ENCODE measurements at regions not wholly inside any gene's neighbourhood (a gene's known extent, or its start where the extent isn't known, plus 50 kb on each side); places are given as distances from the start of the nearest gene placed in this dataset.

DNA sequence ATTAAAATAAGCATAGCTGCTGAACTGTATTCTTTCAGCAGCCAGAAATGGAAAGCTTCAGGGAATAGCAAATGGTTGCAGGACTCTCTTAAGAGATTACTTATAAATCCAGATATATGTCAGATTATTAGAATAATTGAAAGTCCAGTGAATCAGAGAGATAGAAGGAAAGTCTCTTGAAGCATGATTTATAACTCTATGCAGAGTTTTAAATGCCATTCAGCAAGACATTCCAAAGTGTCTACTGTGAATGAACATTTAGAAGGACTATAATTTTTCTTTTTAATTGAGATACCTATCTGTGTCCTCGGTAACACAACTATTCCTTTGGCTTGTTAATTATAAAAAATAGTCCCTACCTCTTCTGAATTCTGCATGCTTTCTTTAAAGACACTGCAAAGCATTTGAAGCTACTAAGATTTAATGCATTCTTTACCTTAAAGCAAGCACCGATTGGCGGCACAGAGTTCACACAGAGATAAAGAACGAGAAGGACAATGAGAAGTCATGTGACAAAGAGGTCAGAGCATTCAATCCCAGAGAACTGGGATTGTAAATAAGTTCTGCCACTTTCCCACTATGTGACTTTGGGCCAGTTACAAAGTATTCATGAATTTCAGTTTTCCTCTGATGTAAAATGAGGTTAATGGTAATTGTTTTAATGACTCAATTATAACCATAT lies 371.0 kb upstream of the ATP2B1 start:
- no peaks in the 10 kb centered on the region for H3K36me3 ChIP-seq
- ATAC-seq = no peak
- no peak for TF ChIP-seq CTCF (IDR thresholded peaks at IDR 0.05)
- no peak overlapping the region for H3K4me3 ChIP-seq
- no peaks in the 10 kb centered on the region for H3K9me3 ChIP-seq
- no peaks in the 10 kb centered on the region for H3K27me3 ChIP-seq (ENCODE audit: low read depth)
- DNase-seq = no peak
- H3K27ac ChIP-seq = no peak overlapping the region
- intact Hi-C loops (cut with DNase I) = no loop called here
- no peaks in the 10 kb centered on the region for H3K4me1 ChIP-seq

- no peaks in the 10 kb centered on the region for H3K27me3 ChIP-seq (ENCODE audit: low read depth)
- intact Hi-C loops (cut with DNase I) = no loop called here
- no peak for ATAC-seq
- no peaks in the 10 kb centered on the region for H3K36me3 ChIP-seq
- H3K4me1 ChIP-seq = no peaks in the 10 kb centered on the region
- H3K9me3 ChIP-seq = no peaks in the 10 kb centered on the region
- no peak overlapping the region for H3K27ac ChIP-seq
- no peak overlapping the region for H3K4me3 ChIP-seq
- DNase-seq = no peak
- no peak for TF ChIP-seq CTCF (IDR thresholded peaks at IDR 0.05)
These were observed 369.7 kb upstream of the ATP2B1 start for GRCh38 chr12:90078344-90078743.

- no peaks in the 10 kb centered on the region for H3K27me3 ChIP-seq (ENCODE audit: low read depth)
- ATAC-seq = no peak
- H3K9me3 ChIP-seq = no peaks in the 10 kb centered on the region
- intact Hi-C loops (cut with DNase I) = no loop called here
- no peak overlapping the region for H3K4me3 ChIP-seq
- no peaks in the 10 kb centered on the region for H3K36me3 ChIP-seq
- no peak for DNase-seq
- H3K4me1 ChIP-seq = no peaks in the 10 kb centered on the region
- H3K27ac ChIP-seq = no peak overlapping the region
- no peak for TF ChIP-seq CTCF (IDR thresholded peaks at IDR 0.05)
These were observed 369.1 kb upstream of the ATP2B1 start for GRCh38 chr12:90077756-90078155.

- intact Hi-C loops (cut with DNase I) = no loop called here
- Histone ChIP-seq H3K9me3 (no peaks in the 10 kb centered on the region), H3K36me3 (no peaks in the 10 kb centered on the region), H3K4me3 (no peak overlapping the region), H3K4me1 (no peaks in the 10 kb centered on the region), H3K27me3 (ENCODE audit: low read depth) (no peaks in the 10 kb centered on the region), H3K27ac (no peak overlapping the region)
- ATAC-seq = no peak
- DNase-seq = no peak
- no peak for TF ChIP-seq CTCF (IDR thresholded peaks at IDR 0.05)
These were observed 368.2 kb upstream of the ATP2B1 start for GRCh38 chr12:90076851-90077319.

DNA sequence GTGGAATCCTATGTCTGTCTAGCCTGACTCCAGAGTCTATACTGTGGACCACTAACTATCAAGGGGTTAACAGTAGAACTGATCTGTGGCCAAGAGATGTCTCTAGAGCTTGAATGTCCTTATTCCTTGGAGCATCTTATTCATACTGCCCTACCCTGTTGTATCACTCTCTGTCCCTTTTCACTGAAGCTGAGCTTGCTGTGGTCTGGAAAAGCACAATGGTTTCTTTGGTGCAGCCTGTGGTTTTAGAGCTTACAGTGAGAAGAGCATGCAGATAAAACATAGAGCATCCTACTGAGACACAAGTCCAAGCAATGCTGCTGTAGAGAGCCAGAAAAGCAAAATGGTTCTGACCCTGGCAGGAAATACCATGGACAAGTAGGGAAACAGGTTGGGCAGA lies 367.0 kb upstream of the ATP2B1 start:
- Histone ChIP-seq H3K36me3 (no peaks in the 10 kb centered on the region), H3K9me3 (no peaks in the 10 kb centered on the region), H3K27me3 (ENCODE audit: low read depth) (no peaks in the 10 kb centered on the region), H3K4me1 (no peaks in the 10 kb centered on the region), H3K4me3 (no peak overlapping the region), H3K27ac (no peak overlapping the region)
- no peak for ATAC-seq
- TF ChIP-seq CTCF (IDR thresholded peaks at IDR 0.05) = no peak
- intact Hi-C loops (cut with DNase I) = no loop called here
- no peak for DNase-seq
